GM21526 (cell line): ENCODE measurements at regions not wholly inside any gene's neighbourhood (a gene's known extent, or its start where the extent isn't known, plus 50 kb on each side); places are given as distances from the start of the nearest gene placed in this dataset.
A peak's percentile ranks its signal among the peaks of the same experiment; 100 is the strongest.
"Not testable (repeated sequence)": the region's sequence is repeated elsewhere in the genome, so short reads cannot be mapped to it uniquely, and the experiment has no call there.

Experiments used
- ATAC-seq: cut with Tn5 transposase; IDR thresholded peaks from one replicate; pipeline ENCODE4 v1.9.1; 2021; ENCODE audit warnings: moderate library complexity; ENCODE audit not compliant: unreplicated experiment, low FRiP score

DNA sequence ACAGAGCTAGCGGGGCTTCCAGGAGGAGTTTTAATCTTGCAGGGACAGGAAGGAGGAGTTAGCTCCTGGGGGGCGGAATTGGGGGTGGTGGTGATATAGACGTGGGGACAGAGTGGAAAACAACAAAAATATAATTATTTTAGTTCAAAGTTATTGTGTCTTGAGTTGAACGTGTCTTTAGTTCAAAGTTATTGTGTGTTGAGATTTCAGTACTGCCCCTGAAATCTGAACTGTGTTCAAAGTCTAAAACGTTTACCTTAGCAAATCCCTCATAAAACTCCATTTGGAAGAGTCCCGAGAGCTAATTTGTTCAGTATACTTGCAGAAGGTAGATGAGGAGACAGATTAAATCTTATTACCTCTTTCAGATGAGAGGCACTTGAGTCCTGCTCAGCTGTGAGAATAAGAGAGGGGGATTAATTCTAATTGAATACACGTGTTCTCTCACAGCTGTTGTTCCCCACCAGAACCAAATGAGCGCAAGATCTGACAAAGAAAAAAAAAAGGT, 132.4 kb upstream of the ALDH3B2 start:
- ATAC-seq = not testable (repeated sequence)

DNA sequence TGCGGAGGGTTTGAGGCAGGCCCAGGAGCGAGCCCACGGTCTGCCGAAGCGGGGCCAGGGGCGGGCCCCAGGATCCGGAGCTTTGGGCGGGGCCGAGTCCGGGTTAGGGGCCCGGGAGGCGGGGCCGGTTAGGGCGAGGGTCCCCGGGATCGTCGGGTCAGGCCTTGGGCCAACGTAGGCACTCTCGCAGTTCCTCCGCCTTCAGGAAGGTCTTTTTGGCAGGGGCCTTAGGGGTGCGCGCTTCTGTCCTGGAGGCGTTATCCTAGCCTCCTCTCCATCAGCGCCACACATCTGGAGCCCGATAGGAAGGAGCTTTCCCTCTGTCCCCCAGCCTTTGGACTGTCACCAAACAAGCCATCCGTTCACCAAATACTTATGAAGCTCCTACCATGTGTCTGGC, 131.8 kb upstream of the ALDH3B2 start:
- not testable (repeated sequence) for ATAC-seq

DNA sequence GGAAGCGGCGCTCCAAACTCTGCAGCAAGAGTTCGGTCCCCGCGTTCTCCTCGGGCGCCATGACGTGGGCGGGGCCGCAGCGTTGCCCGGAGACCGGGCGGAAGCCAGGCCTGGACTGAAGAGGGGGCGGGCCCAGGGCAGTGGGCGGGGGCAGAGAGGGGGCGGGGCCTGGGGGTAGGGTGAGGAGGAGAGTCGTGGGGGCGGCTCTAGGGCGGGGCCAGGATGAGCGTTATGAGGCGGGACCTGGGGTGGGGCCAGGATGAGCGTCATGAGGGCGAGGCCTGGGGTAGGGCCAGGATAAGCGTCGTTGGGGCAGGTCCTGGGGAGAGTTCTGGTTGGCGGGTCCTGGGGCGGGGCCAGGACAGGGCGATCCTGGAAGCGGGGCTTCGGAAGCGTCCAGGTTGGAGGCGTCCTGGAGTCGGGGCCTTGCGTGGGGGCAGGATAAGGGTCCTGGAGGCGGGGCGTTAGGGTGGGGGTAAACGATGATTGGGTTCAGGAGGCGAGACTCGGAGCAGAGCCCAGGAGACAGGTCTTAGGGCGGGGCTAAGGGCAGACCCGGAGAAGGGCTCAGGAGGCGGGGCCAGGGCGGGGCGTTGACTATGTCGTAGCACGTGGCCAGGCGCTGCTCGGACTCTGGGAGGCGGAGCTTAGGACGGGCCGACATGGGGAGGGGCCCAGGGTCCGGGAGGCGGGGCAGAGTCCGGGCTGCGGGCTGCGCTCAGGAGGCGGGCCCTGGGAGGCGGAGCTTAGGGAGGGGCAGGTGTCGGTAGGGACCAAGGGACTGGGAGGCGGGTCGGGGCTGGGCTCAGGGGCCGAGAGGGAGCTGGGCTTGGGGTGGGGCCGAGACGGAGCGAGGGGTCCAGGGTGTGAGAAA, 131.1 kb upstream of the ALDH3B2 start:
- ATAC-seq = peak; percentile 74

DNA sequence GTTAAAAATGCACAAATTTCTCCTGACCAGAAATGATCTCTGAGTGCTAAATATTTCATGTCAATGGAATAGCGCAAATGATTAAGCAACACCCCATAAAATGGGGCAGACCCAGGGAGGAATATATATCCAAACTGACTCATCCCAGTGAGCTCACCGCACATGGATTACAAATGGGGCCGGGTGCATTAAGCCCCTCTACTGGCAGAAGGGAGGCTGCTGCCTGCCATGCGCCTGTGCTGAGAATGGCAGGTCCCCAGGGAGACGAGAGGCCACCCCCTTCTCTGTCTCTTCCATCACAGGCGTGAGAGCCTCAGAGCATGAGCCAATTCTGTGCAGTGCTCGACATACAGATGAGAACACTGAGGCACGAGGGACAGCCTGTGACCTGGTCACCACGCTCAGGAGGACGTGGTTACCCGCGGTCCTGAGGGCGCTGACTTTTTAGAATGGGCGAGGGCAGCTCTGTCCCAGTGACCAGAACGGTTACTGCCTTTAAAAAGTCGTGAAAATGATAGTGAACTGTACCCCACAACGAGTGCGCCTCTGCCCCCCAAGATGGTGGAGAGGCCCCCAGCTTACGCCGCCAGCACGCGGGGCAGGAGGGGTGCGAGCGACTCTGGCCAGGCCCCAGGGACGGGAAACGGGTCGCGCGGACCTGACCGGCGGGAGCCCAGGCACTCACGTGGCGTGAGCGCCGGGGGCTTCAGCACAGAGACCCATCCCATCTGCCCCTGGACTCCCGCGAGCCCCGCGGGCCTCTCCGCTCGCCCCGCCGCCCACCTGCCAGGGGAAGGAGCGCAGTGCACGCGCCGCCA, 130.2 kb upstream of the ALDH3B2 start:
- ATAC-seq = peak; percentile 21

DNA sequence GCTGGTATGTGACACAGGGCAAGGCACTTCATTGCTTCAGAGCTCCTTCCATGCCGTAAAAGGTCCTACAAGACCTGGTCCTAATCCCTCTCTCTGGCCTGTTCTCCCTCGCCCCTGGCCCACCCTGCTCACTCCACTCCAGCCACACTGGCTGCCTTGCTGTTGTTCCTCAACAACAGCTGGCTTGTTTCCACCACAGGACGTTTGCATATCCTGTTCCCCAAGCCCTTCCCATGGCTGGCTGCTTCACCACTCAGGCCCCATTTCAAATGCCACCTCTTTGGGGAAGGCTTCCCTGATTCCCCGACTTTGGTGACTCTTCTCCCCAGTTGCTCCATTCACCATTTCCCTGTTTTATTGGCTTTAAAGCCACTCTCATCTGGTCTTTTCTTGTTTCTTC, 129.1 kb upstream of the ALDH3B2 start:
- not testable (repeated sequence) for ATAC-seq

DNA sequence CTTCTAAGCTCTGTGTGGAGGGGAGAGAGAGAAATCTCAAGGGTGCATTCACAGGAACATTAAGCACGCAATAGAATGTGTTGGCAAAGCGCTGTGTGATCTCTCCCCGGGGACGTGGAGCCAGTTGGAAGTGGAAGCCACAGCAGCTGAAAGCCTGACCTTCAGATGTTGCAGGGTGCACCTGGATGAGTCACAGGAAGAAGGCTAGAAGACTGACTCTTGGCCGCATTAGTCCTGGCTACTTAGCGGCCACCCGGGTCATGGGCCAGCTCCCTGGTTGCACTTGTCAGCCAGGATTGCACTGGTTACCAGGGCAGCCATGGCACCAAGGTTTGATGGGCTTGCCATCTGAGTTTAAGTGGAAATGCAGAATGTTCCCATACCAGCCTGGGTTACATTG, 128.6 kb upstream of the ALDH3B2 start:
- ATAC-seq = not testable (repeated sequence)

DNA sequence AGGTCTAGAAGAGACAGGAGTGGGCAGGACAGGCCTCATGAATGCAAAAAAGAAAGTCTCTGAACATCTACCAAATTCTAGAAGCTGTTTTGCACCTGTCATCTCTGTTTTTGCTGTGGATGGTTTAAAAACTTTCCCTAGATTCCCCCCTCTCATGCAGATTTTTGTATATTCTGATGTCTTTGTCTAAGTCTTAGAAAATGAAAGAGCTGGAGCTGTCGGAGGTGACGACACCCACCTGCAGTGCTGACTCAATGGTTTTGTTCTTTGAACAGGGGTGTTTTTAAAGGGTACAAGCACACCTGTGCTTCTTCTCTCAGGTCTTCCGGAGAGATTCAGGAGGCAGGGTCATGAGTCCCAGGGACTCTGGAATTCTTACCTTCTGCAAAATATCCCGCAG, 128.2 kb upstream of the ALDH3B2 start:
- not testable (repeated sequence) for ATAC-seq

DNA sequence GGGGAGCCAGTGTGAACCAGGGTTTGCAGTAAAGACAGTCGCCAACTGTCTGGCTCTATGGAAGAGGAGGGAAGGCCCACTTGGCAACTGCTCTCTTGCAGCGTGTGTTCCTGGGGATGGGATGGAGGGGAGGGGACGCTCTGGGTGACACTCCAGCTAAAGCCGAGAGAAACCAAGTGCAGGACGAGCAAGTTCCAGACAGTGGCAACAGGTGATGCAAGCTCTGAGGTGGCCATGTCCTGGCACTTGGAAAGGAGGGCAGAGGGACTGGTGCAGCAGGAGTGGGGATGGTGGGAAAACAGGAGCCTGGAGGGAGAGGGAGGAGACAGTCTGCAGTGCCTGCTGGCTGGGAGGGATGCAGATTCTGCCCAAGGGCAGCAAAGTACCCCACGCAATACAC, 127.0 kb upstream of the ALDH3B2 start:
- not testable (repeated sequence) for ATAC-seq

DNA sequence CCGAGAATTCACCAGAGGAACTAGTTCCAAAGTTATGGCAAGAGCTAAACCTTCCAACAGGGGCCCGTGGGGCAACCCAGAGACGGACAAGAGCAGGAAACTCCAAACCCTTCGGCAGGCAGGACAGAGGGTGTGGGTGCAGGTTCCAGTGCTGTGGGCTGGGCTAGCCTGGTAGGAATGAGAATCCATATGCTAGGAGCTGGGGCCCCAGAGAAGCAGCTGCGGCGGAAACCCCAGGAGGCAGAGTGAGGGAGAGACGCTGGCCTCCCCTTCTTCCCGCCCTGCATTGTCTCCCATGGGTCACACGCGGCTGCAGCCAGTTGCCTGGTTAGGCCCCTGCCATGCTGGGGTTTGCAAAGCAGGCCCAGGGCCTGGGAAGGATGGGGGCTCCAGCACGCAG, 126.2 kb upstream of the ALDH3B2 start:
- not testable (repeated sequence) for ATAC-seq

DNA sequence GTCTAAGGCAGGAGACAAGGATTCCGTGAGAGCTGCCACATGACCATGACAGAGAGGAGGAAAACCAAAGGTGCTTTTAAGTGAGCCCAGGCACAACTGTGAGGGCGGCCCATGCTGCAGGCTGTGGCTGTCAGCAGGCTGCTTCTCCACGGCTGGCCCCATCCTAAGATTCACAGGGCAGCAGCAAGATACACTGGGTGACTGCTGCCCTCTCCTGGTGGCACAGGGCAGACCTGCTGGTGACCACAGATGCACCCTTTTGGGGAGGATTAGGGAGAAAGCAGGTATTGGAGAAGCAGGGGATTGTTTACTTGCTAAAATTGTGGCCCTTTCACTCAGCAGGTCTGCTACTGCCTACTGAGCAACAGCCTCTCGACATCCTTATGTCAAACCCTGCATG, 125.4 kb upstream of the ALDH3B2 start:
- ATAC-seq = not testable (repeated sequence)

DNA sequence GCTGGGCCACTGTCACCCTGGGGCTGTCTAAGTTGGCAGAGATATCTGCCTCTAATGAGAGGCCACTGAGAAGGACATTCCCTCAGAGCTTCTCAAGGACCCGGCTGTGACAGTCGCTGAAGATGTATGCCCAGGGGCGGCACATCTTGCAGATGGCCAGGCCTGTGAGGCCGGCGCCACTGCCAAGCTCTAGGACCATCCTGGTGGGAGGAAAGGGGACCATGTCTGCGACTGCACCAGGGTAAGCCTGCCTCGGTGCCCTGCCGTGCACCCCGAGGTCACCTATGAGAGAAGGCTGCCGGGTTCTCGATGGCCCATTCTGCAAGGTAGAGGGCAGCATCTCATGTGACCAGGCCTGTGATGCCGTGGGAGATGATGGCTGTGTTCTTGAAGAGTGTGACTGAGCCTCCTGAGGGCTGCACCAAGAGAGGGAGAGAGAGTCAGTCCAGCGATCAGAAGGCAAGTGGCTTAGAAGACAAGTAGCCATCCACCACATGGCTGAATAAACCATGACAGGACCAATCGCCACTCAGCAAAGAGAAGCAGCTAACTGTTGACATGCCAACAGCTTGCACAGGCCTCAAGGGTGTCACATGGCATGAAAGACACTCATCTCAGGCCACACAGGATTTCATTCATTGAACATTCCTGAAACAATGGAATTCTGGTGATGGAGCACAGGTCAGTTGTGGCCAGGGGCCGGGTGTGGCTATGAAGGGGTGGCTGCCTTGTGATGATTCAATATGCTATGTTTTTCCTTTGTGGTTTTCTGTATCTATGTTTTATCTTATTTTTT, 123.5 kb upstream of the ALDH3B2 start:
- ATAC-seq = not testable (repeated sequence)

DNA sequence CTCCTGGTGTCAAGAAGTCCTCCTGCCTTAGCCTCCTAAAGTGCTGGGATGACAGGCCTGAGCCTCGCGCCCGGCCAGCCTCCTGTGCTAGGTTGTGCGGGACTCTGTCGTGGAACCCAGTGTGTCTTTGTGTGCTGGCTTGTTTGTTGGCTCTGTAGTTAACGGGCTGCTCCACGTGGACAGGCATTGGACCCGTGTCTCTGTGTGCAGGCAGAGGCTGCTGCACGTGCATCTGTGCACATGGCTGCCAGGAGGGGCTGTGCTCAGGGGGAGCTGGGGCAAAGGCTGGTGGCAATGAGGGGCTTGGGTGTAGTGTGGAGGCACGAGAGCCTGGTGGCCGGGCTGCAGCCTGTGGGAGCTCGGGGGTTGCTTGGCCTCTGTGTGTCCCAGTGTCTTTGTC, 121.3 kb upstream of the ALDH3B2 start:
- no peak for ATAC-seq

DNA sequence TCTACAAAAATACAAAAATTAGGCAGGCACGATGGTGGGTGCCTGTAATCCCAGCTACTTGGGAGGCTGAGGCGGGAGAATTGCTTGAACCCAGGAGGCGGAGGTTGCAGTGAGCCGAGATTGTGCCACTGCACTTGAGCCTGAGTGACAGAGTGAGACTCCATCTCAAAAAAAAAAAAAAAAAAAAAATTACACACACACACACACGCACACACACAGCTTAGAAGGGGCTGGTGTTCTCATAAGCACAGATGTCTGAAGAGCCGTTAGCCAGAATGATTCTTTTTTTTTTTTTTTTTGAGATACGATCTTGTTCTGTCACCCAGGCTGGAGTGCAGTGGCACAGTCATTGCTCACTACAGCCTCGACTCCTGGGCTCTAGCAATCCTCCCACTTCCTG, 119.3 kb upstream of the ALDH3B2 start:
- not testable (repeated sequence) for ATAC-seq

DNA sequence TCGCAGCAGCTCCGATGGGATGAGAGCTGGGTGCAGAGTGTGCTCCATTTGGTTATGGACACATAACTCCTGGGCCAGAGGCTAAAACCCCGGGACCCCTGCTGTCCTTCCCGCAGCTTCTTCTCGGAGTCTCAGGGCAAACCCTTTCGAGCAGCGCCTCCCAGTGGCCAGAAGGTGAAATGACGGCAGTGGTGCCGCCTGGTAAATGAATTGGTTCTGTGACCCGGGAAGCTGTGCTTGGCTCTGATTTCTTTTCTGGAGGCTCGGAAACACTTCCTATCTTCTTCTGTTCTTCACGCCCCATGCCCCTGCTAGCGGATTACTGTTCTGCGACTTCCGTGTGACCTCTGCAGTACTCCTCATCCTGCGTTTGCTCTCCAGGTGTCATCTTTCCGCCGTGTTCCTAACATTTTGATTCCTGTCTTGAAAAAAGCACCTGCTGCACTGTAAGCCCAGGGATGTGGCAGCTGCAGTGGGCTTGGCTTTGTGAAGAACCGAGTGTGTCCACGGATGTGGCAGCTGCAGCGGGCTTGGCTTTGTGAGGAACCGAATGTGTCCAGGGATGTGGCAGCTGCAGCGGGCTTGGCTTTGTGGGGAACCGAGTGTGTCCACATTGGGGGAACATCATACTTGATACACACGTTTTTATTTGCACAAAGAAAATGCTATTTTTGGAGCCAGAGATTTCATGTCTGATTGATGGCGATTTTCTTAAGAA, 118.0 kb upstream of the ALDH3B2 start:
- not testable (repeated sequence) for ATAC-seq

DNA sequence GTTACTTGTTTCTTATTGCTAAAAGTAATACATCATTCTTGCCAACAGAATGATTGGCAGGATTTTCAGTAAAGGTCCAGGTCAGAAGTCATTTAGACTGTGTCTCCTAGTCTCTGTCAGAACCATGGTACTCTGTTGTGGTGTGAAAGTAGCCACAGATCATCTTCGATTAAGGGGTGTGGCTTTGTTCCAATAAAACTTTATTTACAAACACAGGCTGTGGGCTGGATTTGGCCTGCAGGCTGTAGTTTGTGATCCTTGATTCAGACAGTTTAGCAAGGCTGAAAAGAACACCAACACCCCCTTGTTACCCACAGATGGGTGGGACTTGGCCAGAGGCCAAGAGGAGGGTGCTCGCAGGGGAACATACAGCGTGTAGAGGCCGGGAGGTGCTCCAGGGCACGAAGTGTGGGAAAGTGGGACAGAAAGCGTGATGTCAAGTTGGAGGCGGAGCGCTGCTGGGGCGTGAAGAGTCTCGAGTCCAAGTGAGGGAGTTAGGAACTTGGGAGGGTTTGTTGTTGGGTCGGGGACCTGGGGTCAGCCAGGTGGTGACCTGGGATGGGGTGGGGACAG, 117.3 kb upstream of the ALDH3B2 start:
- not testable (repeated sequence) for ATAC-seq

DNA sequence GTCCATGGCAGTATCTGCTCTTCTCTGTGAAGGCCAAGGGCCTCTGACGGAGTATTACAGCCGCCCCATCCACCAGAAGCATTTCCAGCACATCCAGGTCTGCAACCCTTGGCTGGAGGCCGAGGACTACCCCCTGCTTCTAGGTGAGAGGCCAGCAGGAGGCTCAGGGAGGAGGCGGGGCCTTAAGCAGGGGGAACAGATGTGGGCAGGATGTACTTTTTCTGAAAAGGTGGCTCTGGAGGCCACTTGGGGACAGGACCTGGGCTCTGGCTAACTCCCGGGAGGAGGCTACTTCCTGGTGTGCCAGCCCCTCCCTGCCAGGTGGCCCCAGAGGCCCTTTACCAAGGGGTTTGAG, 113.9 kb upstream of the ALDH3B2 start:
- ATAC-seq = not testable (repeated sequence)

DNA sequence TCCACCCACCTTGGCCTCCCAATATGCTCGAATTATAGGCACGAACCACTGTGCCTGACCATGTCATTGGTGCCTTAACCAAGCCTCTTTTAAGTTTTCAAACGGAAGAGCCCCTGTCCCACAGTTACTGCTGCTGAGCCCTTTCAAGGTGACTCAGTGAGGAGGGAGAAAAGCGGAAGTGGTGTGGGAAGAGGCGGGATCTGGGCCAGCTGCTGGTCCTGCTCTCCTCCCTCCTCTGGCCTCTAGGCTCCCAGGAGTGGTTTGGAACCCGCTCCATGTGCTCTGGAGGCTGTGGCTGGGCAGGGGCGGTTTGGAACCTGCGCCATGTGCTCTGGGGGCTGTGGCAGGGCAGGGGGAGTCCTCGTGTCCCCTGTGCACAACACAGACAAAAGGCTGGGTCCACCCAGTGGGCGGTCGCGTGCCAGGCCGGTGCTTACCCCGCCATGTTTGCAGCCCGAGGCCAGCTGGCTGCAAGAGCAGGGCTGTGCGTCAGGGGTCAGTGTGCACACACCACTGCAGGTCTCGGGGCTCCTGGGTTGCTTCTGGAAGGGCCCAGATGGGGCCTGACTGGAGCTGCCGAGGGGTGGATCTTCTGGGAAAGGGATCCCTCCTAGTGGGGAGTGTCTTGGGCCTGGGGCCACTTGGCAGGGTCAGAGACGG, 113.4 kb upstream of the ALDH3B2 start:
- not testable (repeated sequence) for ATAC-seq

DNA sequence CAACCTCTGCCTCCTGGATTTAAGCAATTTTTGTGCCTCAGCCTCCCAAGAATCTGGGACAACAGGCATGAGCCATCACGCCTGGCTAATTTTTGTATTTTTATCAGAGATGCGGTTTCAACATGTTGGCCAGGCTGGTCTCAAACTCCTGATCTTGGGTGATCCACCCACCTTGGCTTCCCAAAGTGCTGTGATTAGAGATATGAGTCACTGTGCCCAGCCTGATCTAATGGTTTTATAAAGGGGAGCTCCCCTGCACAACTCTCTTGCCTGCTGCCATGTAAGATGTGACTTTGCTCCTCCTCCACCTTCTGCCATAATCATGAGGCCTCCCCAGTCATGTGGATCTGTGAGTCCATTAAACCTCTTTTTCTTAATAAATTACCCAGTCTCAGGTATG, 107.5 kb upstream of the ALDH3B2 start:
- ATAC-seq = not testable (repeated sequence)

DNA sequence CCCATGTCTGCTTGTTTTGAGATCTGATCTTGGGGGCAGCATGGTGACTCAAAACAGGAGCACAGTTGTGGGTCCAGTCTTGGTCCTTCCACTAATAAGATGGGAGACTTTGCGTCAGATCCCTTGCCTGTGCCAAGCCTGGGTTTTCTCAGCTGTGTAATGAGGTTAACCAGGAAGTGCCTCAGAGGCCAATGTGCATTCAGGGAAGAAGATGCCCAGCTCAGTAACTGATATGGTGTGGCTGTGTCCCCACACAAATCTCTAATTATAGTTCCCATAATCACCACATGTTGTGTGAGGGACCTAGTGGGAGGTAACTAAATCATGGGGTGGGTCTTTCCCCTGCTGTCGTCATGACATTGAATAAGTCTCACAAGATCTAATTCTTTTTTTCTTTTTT, 107.1 kb upstream of the ALDH3B2 start:
- ATAC-seq = not testable (repeated sequence)
